Activated B cell treated with CpG ODN at 0.5 μM for 24 hours (primary cell): ENCODE measurements at regions not wholly inside any gene's neighbourhood (a gene's known extent, or its start where the extent isn't known, plus 50 kb on each side); places are given as distances from the start of the nearest gene placed in this dataset.

Experiments used
- ATAC-seq: fragments of 200-7000 bp; cut with Tn5 transposase; one replicate; pipeline ENCODE4 v1.10.0; 2021; ENCODE audit warnings: low read depth, mild to moderate bottlenecking, moderate library complexity
- CTCF ChIA-PET: fragments of 350-600 bp; sonication (Branson Sonifier 250); formaldehyde crosslinking; loops from one replicate; lab custom pipeline; 2021; ENCODE audit warnings: antibody characterized with exemption; lab: Charles Lee
- POLR2A ChIA-PET: fragments of 350-600 bp; sonication (Branson Sonifier 250); formaldehyde crosslinking; loops from one replicate; lab custom pipeline; 2021; ENCODE audit warnings: antibody characterized with exemption; lab: Charles Lee
- DNase-seq: peaks from one replicate; pipeline ENCODE4 v3.0.0; 2022
- H3K27ac Mint-ChIP-seq: one replicate; pipeline ENCODE4 v1.8.0; 2020; ENCODE audit warnings: mixed read lengths
- H3K27me3 Mint-ChIP-seq: one replicate; pipeline ENCODE4 v1.8.0; 2021; ENCODE audit warnings: mixed read lengths
- H3K36me3 Mint-ChIP-seq: one replicate; pipeline ENCODE4 v1.8.0; 2021; ENCODE audit warnings: low read depth, mixed read lengths
- H3K4me1 Mint-ChIP-seq: one replicate; pipeline ENCODE4 v1.8.0; 2021; ENCODE audit warnings: mixed read lengths
- H3K4me3 Mint-ChIP-seq: one replicate; pipeline ENCODE4 v1.8.0; 2020; ENCODE audit warnings: mild to moderate bottlenecking, mixed read lengths
- H3K9me3 Mint-ChIP-seq: one replicate; pipeline ENCODE4 v1.8.0; 2020; ENCODE audit warnings: mixed read lengths
- CTCF ChIP-seq: fragments of 200-600 bp; IDR thresholded peaks from one replicate; pipeline ENCODE4 v1.8.0; 2022; ENCODE audit warnings: antibody characterized with exemption, mild to moderate bottlenecking
- intact Hi-C: fragments of 100-400 bp; cut with micrococcal nuclease; formaldehyde crosslinking; loops from one replicate; pipeline ENCODE4 v1.15.1; 2024

- no peak overlapping the region for H3K4me3 Mint-ChIP-seq
- H3K27me3 Mint-ChIP-seq = peaks cover 5% of the 10 kb centered on the region
- intact Hi-C loops = no loop called here
- peaks cover 1% of the 10 kb centered on the region for H3K9me3 Mint-ChIP-seq
- CTCF ChIA-PET = no interaction called here
- POLR2A ChIA-PET = no interaction called here
- no peaks in the 10 kb centered on the region for H3K36me3 Mint-ChIP-seq
- no peaks in the 10 kb centered on the region for H3K4me1 Mint-ChIP-seq
- no peak overlapping the region for H3K27ac Mint-ChIP-seq
- no peak for ATAC-seq
- DNase-seq = no peak
- TF ChIP-seq CTCF = no peak
These were observed 83.8 kb downstream of the GATA6 start for GRCh38 chr18:22253156-22253555.
